Amniotic stem cell (primary cell): ENCODE measurements at regions not wholly inside any gene's neighbourhood (a gene's known extent, or its start where the extent isn't known, plus 50 kb on each side); places are given as distances from the start of the nearest gene placed in this dataset.

Source experiments
- DNase-seq: peaks from one replicate; lab custom pipeline; 2025; lab: John Stamatoyannopoulos, UW

- no peak for DNase-seq
These were observed 65.1 kb upstream of the FBRSL1 start for GRCh38 chr12:132424811-132425210.

- DNase-seq = no peak
These were observed 65.9 kb upstream of the FBRSL1 start for GRCh38 chr12:132423820-132424645.

- DNase-seq = no peak
These were observed 66.6 kb upstream of the FBRSL1 start for GRCh38 chr12:132423251-132423819.

- DNase-seq = no peak
These were observed 67.4 kb upstream of the FBRSL1 start for GRCh38 chr12:132422381-132423043.

- no peak for DNase-seq
These were observed 67.9 kb upstream of the FBRSL1 start for GRCh38 chr12:132422040-132422380.

GRCh38 chr12:132419631-132420246, 70.2 kb upstream of the FBRSL1 start:
- no peak for DNase-seq

GRCh38 chr12:132418393-132418925, 71.5 kb upstream of the FBRSL1 start:
- no peak for DNase-seq

GRCh38 chr12:132417741-132418140, 72.2 kb upstream of the FBRSL1 start:
- no peak for DNase-seq

- no peak for DNase-seq
These were observed 73.1 kb upstream of the FBRSL1 start for GRCh38 chr12:132416827-132417226.

GRCh38 chr12:132416121-132416673, 73.8 kb upstream of the FBRSL1 start:
- no peak for DNase-seq

- no peak for DNase-seq
These were observed 74.4 kb upstream of the FBRSL1 start for GRCh38 chr12:132415327-132416120.

GRCh38 chr12:132414634-132415326, 75.2 kb upstream of the FBRSL1 start:
- peak; percentile 72 for DNase-seq

GRCh38 chr12:132413931-132414588, 75.9 kb upstream of the FBRSL1 start:
- DNase-seq = no peak

GRCh38 chr12:132411457-132411856, 78.5 kb upstream of the FBRSL1 start:
- DNase-seq = no peak

- DNase-seq = no peak
These were observed 79.1 kb upstream of the FBRSL1 start for GRCh38 chr12:132410849-132411248.

- DNase-seq = no peak
These were observed 79.7 kb upstream of the FBRSL1 start for GRCh38 chr12:132410296-132410625.

- no peak for DNase-seq
These were observed 80.3 kb upstream of the FBRSL1 start for GRCh38 chr12:132409495-132410295.

GRCh38 chr12:132408626-132409494, 79.5 kb upstream of the GALNT9 start:
- DNase-seq = no peak

- DNase-seq = no peak
These were observed 78.6 kb upstream of the GALNT9 start for GRCh38 chr12:132407992-132408391.
